PFSK-1 (cell line): ENCODE measurements at regions not wholly inside any gene's neighbourhood (a gene's known extent, or its start where the extent isn't known, plus 50 kb on each side); places are given as distances from the start of the nearest gene placed in this dataset.

ENCODE experiments used
- FOXP2 ChIP-seq: optimal IDR thresholded peaks from 2 replicates; pipeline ENCODE3; 2011; ENCODE audit warnings: borderline replicate concordance, control low read depth, inconsistent platforms; ENCODE audit not compliant: insufficient read depth; ENCODE audit errors: extremely low read length, extremely low read depth
- POLR2AphosphoS5 ChIP-seq: IDR thresholded peaks from 2 replicates; pipeline ENCODE4 v1.6.1; 2012; ENCODE audit warnings: low read depth, mild to moderate bottlenecking, control low read depth, low read length, moderate library complexity
- REST ChIP-seq, 2 experiments: IDR thresholded peaks; 2 replicates each; pipeline versions ENCODE4 v1.6.1 to v1.8.0; 2011 to 2012; ENCODE audit warnings: low read depth in 2 of 2, low read length in 2 of 2, control low read depth in 1 of 2, inconsistent platforms in 1 of 2, mild to moderate bottlenecking in 1 of 2, moderate library complexity in 1 of 2; ENCODE audit not compliant: insufficient read depth in 1 of 2
- SIN3A ChIP-seq: IDR thresholded peaks from 2 replicates; pipeline ENCODE4 v1.6.1; 2012; ENCODE audit warnings: mild to moderate bottlenecking, low read length, moderate library complexity, borderline replicate concordance; ENCODE audit not compliant: insufficient read depth
- TAF1 ChIP-seq: IDR thresholded peaks from 2 replicates; pipeline ENCODE4 v1.6.1; 2012; ENCODE audit warnings: low read length, control low read depth, borderline replicate concordance; ENCODE audit not compliant: insufficient read depth

- TF ChIP-seq FOXP2 (no peak), TAF1 (no peak), POLR2AphosphoS5 (no peak), SIN3A (no peak), REST (IDR thresholded peaks at IDR 0.05; ENCODE audit: insufficient read depth in 1 of 2, low read depth in 2 of 2, low read length in 2 of 2) (no peak)
Observed at GRCh38 chr12:87137220-87137619, 881.0 kb upstream of the MGAT4C start.

DNA sequence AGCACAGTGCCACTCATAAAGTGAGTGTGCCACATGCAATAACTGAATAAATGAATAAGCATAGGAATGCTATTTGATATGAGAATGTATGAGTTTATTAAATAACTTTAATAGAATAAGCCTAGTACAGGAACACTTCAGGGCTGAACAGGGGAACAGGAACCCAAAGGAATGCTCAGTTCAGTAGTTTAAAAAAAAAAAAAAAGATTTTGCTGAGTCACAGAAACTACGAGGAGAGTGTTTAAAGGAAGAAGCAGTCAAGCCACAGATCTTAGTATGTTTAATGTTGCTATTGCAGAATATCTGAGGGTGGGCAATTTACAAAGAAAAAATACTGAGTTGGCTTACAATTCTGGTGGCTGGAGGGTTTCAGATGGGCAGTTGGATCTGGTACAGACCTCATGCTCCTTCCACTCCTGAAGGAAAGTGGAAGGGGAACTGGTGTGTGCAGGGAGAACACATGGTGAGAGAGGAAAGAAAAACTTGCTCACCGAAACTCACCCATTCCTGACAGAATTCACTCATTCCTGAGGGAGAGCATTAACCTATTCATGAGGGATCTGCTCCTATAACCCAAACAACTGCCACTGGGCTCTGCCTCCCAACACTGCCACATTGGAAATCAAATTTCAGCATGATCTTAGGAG, 880.3 kb upstream of the MGAT4C start:
- TF ChIP-seq POLR2AphosphoS5 = no peak
- TF ChIP-seq REST (IDR thresholded peaks at IDR 0.05; ENCODE audit: insufficient read depth in 1 of 2, low read depth in 2 of 2, low read length in 2 of 2) = no peak
- TF ChIP-seq TAF1 = no peak
- no peak for TF ChIP-seq FOXP2
- TF ChIP-seq SIN3A = no peak

- TF ChIP-seq SIN3A (no peak), FOXP2 (no peak), REST (IDR thresholded peaks at IDR 0.05; ENCODE audit: insufficient read depth in 1 of 2, low read depth in 2 of 2, low read length in 2 of 2) (no peak), TAF1 (no peak)
Observed at GRCh38 chr12:87127272-87127671, 871.1 kb upstream of the MGAT4C start.

- no peak for TF ChIP-seq TAF1
- no peak for TF ChIP-seq REST (IDR thresholded peaks at IDR 0.05; ENCODE audit: insufficient read depth in 1 of 2, low read depth in 2 of 2, low read length in 2 of 2)
- TF ChIP-seq FOXP2 = no peak
- no peak for TF ChIP-seq SIN3A
- no peak for TF ChIP-seq POLR2AphosphoS5
Observed at GRCh38 chr12:87121896-87122295, 865.7 kb upstream of the MGAT4C start.
